Pancreas (tissue), 10 donors: ENCODE measurements at regions not wholly inside any gene's neighbourhood (a gene's known extent, or its start where the extent isn't known, plus 50 kb on each side); places are given as distances from the start of the nearest gene placed in this dataset.

Experiments used
- ATAC-seq, 4 donors: fragments of 200-7000 bp; cut with Tn5 transposase; one replicate each; pipeline versions ENCODE4 v1.8.0 to v1.9.1; 2020; ENCODE audit warnings: mild to moderate bottlenecking in 4 of 4, moderate library complexity in 4 of 4
- DNase-seq, 6 donors: peaks; one replicate each; pipeline ENCODE4 v3.0.0-alpha.2; 2020
- FAIRE-seq: peaks from 2 replicates; lab custom pipeline; 2012; peaks lifted over from hg19 to GRCh38; lab: Jason Lieb, UNC
- H3K27ac ChIP-seq, 4 donors: fragments of 200-600 bp; sonication (generic); 1 replicate in 3 of 4; 2 replicates in 1 of 4; pipeline versions ENCODE4 v1.5.0 to v1.8.0; 2020
- H3K27me3 ChIP-seq, 4 donors: fragments of 200-600 bp; one replicate each; pipeline ENCODE4 v1.8.0; 2021
- H3K36me3 ChIP-seq, 3 donors: fragments of 200-600 bp; sonication (generic) in 1 of 3; one replicate each; pipeline versions ENCODE4 v1.5.0 to v1.8.0; 2020 to 2021
- H3K4me1 ChIP-seq, 3 donors: fragments of 200-600 bp; one replicate each; pipeline ENCODE4 v1.8.0; 2021
- H3K4me3 ChIP-seq, 4 donors: fragments of 200-600 bp; sonication (generic) in 2 of 4; one replicate each; pipeline versions ENCODE4 v1.5.0 to v1.8.0; 2020 to 2021
- H3K9me3 ChIP-seq, 4 donors: fragments of 200-600 bp; one replicate each; pipeline ENCODE4 v1.8.0; 2021
- CTCF ChIP-seq, 4 donors: fragments of 200-600 bp; sonication (generic) in 3 of 4; IDR thresholded peaks; one replicate each; pipeline versions ENCODE4 v1.5.0 to v1.8.0; 2021; ENCODE audit warnings: antibody characterized with exemption in 4 of 4
- WGBS, 2 donors: extraction: QIAGEN DNeasy Blood & Tissue Kit; methylation state at CpG; one replicate each; pipeline ENCODE4 v1.1.7; 2013; 5-methylcytosine and 5-hydroxymethylcytosine counted together
- intact Hi-C, 3 donors: fragments of 100-400 bp; cut with DNase I; formaldehyde crosslinking; loops; one replicate each; pipeline versions ENCODE4 v1.11.1 to v1.14.2; 2022
- donor health status: healthy with polysubstance abuse.
- donor health status: DM: no; HTN: no; CAD: no; lungs with moderate emphysema.
- donor health status: DM: no; HTN: no; CAD: no.
- donor health status: control.
- donor health status: control.
- donor health status: Bipolar disorder and iron deficiency.
- donor health status: DM: yes; HTN: yes; CAD: no.
- donor health status: DM: no; HTN: no; CAD: no.
- donor health status: DM: no; HTN: no; CAD: no.
- donor health status: DM: yes; HTN: yes; CAD: no.

- Histone ChIP-seq H3K4me3 (no peak overlapping the region), H3K9me3 (no peaks in the 10 kb centered on the region), H3K36me3 (no peaks in the 10 kb centered on the region), H3K27me3 (no peaks in the 10 kb centered on the region), H3K27ac (no peak overlapping the region), H3K4me1 (no peaks in the 10 kb centered on the region)
- 79 to 82% methylated on average over 5 of the region's 5 CpGs for WGBS, 2 donors
- FAIRE-seq (no peak), DNase-seq (no peak), ATAC-seq (peak in 1 of 4 donors; percentile 20)
- no peak for TF ChIP-seq CTCF (IDR thresholded peaks at IDR 0.05)
- intact Hi-C loops = loop anchor here in 1 of 3 donors (10.0 kb wide), 1 partner anchor 323 kb away; no protein-coding TSS in a partner anchor
Observed at GRCh38 chr14:31921721-31922120, 155.4 kb upstream of the ARHGAP5 start.

- peak; percentile 20 to 42 (median 32) for TF ChIP-seq CTCF (IDR thresholded peaks at IDR 0.05)
- FAIRE-seq = no peak
- intact Hi-C loops = loop anchor here in 1 of 3 donors (10.0 kb wide), 1 partner anchor 319 kb away; no protein-coding TSS in a partner anchor
- Histone ChIP-seq H3K27me3 (no peaks in the 10 kb centered on the region), H3K4me1 (no peaks in the 10 kb centered on the region), H3K9me3 (no peaks in the 10 kb centered on the region), H3K4me3 (no peak overlapping the region), H3K27ac (no peak overlapping the region), H3K36me3 (no peaks in the 10 kb centered on the region)
- DNase-seq = no peak
- peak; percentile 50 to 74 (median 64) for ATAC-seq
- 28 to 36% methylated on average over 1 of the region's 1 CpG for WGBS, 2 donors
Observed at GRCh38 chr14:31926123-31926522, 151.0 kb upstream of the ARHGAP5 start.

DNA sequence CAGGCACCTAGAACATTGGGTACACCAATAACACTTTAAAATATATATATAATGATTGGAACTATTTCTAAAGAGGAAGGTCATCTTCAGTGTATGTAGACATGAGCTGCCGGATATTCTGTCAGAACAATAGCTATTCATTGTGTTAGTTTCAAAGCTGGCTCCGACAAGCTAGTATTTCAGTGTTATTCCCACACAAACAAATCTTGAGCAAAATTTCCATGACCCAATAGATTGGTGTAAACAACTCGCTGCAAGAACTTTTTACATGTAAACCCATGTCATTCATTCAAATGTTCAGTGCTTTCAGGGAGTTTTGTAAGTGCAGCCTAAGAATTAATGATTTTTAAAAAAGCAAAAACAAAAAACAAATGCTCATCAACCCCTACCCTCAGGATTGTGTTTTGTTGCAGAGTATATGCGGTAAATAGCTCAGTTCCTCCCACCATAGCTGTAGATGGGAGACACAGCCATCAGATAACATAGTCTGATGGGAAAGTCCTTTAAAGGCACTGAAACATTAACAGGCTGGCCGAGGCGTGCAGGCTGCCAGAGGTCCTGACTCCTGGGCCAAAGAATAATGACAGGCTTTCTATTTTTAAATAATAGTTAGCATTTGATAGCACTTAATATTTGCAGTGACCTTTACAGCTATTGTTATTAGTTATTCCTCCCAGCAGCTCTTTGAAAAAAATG, 150.3 kb upstream of the ARHGAP5 start:
- DNase-seq (no peak), ATAC-seq (peak in 3 of 4 donors; percentile 33 to 44 (median 37)), FAIRE-seq (no peak)
- no peak for TF ChIP-seq CTCF (IDR thresholded peaks at IDR 0.05)
- Histone ChIP-seq H3K36me3 (no peaks in the 10 kb centered on the region), H3K4me3 (no peak overlapping the region), H3K27ac (peak overlapping the region in 2 of 4 donors; percentile 25 to 56), H3K27me3 (no peaks in the 10 kb centered on the region), H3K4me1 (no peaks in the 10 kb centered on the region), H3K9me3 (no peaks in the 10 kb centered on the region)
- intact Hi-C loops = loop anchor here in 1 of 3 donors (10.0 kb wide), 1 partner anchor 318 kb away; no protein-coding TSS in a partner anchor
- WGBS, 2 donors = 65 to 74% methylated on average over 6 of the region's 6 CpGs

DNA sequence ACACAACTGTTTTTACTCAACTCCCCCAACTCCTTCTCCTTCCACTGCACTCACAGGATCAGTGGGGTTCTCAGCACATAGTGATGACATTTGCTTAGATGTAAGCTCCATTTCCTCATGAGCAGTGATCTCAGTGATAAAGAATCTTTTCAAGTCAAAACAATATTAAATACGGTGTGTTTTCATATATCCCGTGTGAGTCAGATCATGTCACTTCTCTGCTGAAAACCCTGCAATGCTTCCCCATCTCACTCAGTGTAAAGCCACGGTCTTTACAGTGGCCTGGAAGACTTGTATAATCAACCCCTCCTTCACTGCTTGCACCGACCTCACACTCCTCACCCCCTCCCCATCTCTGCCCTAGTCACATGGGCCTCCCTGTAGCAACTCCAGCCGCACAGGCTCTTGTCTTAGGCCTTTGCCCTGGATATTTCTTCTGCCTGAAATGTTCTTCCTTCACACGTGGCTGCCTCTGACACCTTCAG, 149.7 kb upstream of the ARHGAP5 start:
- no peaks in the 10 kb centered on the region for H3K36me3 ChIP-seq
- no peaks in the 10 kb centered on the region for H3K9me3 ChIP-seq
- intact Hi-C loops = loop anchor here in 1 of 3 donors (10.0 kb wide), 1 partner anchor 317 kb away; no protein-coding TSS in a partner anchor
- TF ChIP-seq CTCF (IDR thresholded peaks at IDR 0.05) = no peak
- H3K27me3 ChIP-seq = no peaks in the 10 kb centered on the region
- ATAC-seq (peak in 3 of 4 donors; percentile 54 to 67 (median 66)), FAIRE-seq (no peak), DNase-seq (no peak)
- H3K27ac ChIP-seq = peak overlapping the region in 2 of 4 donors; percentile 25 to 56
- 47 to 49% methylated on average over 6 of the region's 6 CpGs for WGBS, 2 donors
- no peaks in the 10 kb centered on the region for H3K4me1 ChIP-seq
- H3K4me3 ChIP-seq = no peak overlapping the region

DNA sequence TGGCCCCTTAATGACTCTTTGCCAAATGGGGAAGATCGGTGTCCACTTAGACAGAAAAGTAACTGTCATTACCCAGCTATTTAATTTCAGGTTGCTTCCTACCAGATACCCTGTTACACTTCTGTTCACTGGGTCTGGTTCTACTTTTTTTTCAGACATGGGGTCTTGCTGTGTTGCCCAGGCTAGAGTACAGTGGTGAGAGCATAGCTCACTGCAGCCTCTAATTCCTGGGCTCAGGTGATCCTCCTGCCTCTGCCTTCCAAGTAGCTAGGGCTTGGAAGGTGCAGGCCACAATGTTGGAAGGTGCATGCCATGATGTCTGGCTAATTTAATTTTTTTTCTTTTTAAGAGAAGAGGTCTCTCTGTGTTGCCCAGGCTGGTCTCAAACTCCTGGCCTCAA, 147.0 kb upstream of the ARHGAP5 start:
- Histone ChIP-seq H3K9me3 (no peaks in the 10 kb centered on the region), H3K4me3 (no peak overlapping the region), H3K27ac (no peak overlapping the region), H3K4me1 (no peaks in the 10 kb centered on the region), H3K36me3 (no peaks in the 10 kb centered on the region), H3K27me3 (no peaks in the 10 kb centered on the region)
- TF ChIP-seq CTCF (IDR thresholded peaks at IDR 0.05) = no peak
- ATAC-seq = no peak
- intact Hi-C loops = no loop called here
- no peak for FAIRE-seq
- 90 to 91% methylated on average over 1 of the region's 1 CpG for WGBS, 2 donors
- no peak for DNase-seq
